Type B pancreatic cell (in vitro differentiated cells): ENCODE measurements at regions not wholly inside any gene's neighbourhood (a gene's known extent, or its start where the extent isn't known, plus 50 kb on each side); places are given as distances from the start of the nearest gene placed in this dataset.

Source experiments
- DNase-seq: peaks from one replicate; pipeline ENCODE4 v3.0.0; 2021; ENCODE audit warnings: mixed read lengths; ENCODE audit not compliant: unreplicated experiment; ENCODE audit errors: extremely low spot score
- H3K27ac Mint-ChIP-seq: 2 replicates; pipeline ENCODE4 v1.8.0; 2021; ENCODE audit warnings: mild to moderate bottlenecking, mixed read lengths
- H3K27me3 Mint-ChIP-seq: 2 replicates; pipeline ENCODE4 v1.8.0; 2021; ENCODE audit warnings: mixed read lengths
- H3K36me3 Mint-ChIP-seq: 2 replicates; pipeline ENCODE4 v1.8.0; 2021; ENCODE audit warnings: mixed read lengths
- H3K4me1 Mint-ChIP-seq: one replicate; pipeline ENCODE4 v1.8.0; 2021; ENCODE audit warnings: mixed read lengths; ENCODE audit not compliant: unreplicated experiment
- H3K4me3 Mint-ChIP-seq: 2 replicates; pipeline ENCODE4 v1.8.0; 2021; ENCODE audit warnings: mild to moderate bottlenecking, mixed read lengths
- H3K9me3 Mint-ChIP-seq: 2 replicates; pipeline ENCODE4 v1.8.0; 2021; ENCODE audit warnings: mixed read lengths
- TF ChIP-seq, protein P1 (sequence below): fragments of 200-600 bp; sonication (generic); conservative IDR thresholded peaks from 2 replicates; pipeline ENCODE4 v1.5.0; 2021; ENCODE audit warnings: antibody characterized with exemption, mild to moderate bottlenecking

DNA sequence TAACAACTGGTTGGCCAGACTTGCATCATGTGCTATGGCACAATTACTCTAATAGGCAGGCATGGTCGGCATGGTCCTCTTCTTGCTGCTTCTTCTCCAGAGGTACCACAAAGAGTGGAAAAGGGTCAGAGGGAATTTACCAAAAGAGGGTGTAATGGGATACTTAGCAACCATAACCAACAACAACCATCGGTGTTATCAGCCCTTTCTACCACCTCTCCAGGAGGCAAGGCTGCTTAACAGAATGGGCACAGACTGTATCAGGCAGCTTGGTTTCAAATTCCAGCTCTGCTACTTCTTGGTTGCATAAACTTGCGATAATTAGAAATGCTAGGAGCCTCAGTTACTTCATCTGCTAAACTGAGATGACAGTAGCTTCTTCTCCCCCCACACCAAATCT lies 284.6 kb upstream of the CRBN start:
- peaks cover 3% of the 10 kb centered on the region for H3K27me3 Mint-ChIP-seq
- TF ChIP-seq, protein P1, sequence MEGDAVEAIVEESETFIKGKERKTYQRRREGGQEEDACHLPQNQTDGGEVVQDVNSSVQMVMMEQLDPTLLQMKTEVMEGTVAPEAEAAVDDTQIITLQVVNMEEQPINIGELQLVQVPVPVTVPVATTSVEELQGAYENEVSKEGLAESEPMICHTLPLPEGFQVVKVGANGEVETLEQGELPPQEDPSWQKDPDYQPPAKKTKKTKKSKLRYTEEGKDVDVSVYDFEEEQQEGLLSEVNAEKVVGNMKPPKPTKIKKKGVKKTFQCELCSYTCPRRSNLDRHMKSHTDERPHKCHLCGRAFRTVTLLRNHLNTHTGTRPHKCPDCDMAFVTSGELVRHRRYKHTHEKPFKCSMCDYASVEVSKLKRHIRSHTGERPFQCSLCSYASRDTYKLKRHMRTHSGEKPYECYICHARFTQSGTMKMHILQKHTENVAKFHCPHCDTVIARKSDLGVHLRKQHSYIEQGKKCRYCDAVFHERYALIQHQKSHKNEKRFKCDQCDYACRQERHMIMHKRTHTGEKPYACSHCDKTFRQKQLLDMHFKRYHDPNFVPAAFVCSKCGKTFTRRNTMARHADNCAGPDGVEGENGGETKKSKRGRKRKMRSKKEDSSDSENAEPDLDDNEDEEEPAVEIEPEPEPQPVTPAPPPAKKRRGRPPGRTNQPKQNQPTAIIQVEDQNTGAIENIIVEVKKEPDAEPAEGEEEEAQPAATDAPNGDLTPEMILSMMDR, result no peak
- no peaks in the 10 kb centered on the region for H3K36me3 Mint-ChIP-seq
- no peak overlapping the region for H3K27ac Mint-ChIP-seq
- H3K4me1 Mint-ChIP-seq, result no peaks in the 10 kb centered on the region
- no peak overlapping the region for H3K4me3 Mint-ChIP-seq
- no peaks in the 10 kb centered on the region for H3K9me3 Mint-ChIP-seq
- DNase-seq, result no peak

DNA sequence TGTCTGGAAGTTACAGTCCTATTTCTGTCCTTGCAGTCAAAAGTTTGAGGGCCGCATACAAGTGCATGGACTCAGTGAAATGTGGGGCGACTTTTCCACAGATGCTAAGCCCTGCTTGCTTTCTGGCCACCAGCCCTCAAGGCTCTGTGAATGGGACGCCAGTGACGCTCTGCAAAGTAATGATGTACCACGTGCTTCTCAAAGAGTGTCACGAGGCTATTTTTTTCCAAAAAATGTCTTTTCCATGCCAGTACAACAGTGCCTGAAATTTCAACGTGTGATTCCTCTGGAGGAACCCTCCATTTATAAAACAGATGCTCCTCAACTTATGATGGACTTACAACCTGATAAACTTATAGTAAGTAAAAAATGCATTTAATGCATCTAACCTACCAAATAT lies 281.8 kb upstream of the CRBN start:
- no peaks in the 10 kb centered on the region for H3K9me3 Mint-ChIP-seq
- no peaks in the 10 kb centered on the region for H3K4me1 Mint-ChIP-seq
- no peaks in the 10 kb centered on the region for H3K36me3 Mint-ChIP-seq
- no peak for DNase-seq
- TF ChIP-seq, protein P1, result no peak
- peaks cover 3% of the 10 kb centered on the region for H3K27me3 Mint-ChIP-seq
- no peak overlapping the region for H3K27ac Mint-ChIP-seq
- H3K4me3 Mint-ChIP-seq, result no peak overlapping the region

DNA sequence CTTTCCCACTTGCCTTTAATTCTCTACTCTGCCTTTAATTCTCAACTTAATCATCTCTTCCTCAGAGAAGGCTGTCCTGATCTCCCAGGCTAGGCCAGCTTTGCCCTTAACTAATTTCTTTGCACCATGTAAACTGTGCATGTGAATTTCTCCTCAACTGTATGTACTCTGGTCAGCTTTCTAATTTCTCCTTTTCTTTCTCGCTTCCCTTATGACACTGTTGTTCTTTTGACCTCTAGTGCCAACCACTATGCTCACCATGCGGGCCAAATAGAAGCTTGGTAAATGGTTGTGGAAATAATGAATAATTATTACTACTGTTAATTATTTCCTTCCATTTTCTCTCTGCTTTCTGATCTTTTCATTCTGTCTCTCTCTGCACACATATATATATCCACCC lies 269.0 kb upstream of the CRBN start:
- H3K27ac Mint-ChIP-seq, result no peak overlapping the region
- no peaks in the 10 kb centered on the region for H3K36me3 Mint-ChIP-seq
- TF ChIP-seq, protein P1, result no peak
- H3K27me3 Mint-ChIP-seq, result no peaks in the 10 kb centered on the region
- H3K4me1 Mint-ChIP-seq, result no peaks in the 10 kb centered on the region
- H3K4me3 Mint-ChIP-seq, result no peak overlapping the region
- DNase-seq, result no peak
- peaks cover 4% of the 10 kb centered on the region for H3K9me3 Mint-ChIP-seq

DNA sequence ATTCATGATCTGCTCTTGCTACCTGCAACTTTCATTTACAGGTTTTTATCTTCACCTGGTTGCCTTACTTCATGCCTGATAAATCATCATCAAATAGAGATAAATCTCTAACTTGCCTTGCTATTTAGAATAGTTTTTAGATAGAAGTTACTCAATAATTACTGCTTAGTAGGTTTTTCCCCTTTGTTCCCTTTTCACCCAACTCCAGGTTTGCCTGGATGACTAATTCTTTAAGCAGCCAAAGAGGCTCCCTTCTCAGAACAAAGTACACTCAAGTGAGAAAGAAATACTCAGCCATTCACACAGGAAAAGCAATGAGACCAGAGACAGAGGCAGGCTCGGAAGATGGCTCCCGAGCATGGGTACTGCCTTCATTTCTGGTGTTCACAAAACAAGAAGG lies 268.1 kb upstream of the CRBN start:
- no peak for DNase-seq
- H3K27ac Mint-ChIP-seq, result no peak overlapping the region
- no peaks in the 10 kb centered on the region for H3K4me1 Mint-ChIP-seq
- H3K36me3 Mint-ChIP-seq, result no peaks in the 10 kb centered on the region
- H3K9me3 Mint-ChIP-seq, result peaks cover 4% of the 10 kb centered on the region
- no peak overlapping the region for H3K4me3 Mint-ChIP-seq
- H3K27me3 Mint-ChIP-seq, result no peaks in the 10 kb centered on the region
- TF ChIP-seq, protein P1, result no peak

DNA sequence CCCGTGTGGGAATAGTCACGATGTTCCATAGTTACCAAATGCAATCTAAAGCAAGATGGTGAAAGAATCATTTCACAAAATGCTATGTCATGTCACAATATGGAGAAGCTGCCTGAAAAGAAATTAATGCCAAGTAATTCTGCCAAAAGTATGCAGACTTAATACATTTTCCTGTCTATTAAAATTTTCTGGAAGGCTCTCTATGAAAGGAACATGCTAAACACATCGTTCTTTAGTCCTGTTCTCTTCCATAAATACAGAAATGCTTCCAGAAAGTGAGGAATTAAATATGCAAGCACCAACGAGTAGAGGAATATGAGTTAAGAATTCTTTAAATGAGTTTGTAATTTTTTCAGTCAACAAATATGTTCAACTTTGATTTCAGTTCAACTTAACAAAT lies 266.8 kb upstream of the CRBN start:
- TF ChIP-seq, protein P1, result no peak
- Mint-ChIP-seq H3K9me3 (peaks cover 4% of the 10 kb centered on the region), H3K4me3 (no peak overlapping the region), H3K27me3 (no peaks in the 10 kb centered on the region), H3K4me1 (no peaks in the 10 kb centered on the region), H3K27ac (no peak overlapping the region), H3K36me3 (no peaks in the 10 kb centered on the region)
- DNase-seq, result no peak

DNA sequence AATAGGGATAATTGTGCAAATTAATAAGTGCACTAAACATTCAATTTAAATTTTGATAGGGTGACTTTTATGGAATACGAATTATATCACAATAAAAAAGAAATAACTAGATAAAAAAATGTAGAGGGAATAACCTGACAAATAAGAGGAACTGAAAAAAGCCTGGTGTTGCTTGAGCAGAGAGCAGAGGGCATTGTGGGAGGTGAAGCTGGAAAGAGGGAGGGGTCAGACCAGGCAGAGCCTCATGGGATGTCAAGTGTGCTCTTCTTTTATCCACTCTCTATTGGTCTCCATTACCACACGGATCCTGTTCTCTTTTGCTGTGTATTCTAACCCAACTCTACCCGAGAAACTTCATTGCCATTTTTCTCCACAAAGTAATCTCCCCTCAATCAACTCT lies 264.0 kb upstream of the CRBN start:
- peaks cover 4% of the 10 kb centered on the region for H3K9me3 Mint-ChIP-seq
- no peak overlapping the region for H3K27ac Mint-ChIP-seq
- TF ChIP-seq, protein P1, result no peak
- H3K27me3 Mint-ChIP-seq, result peaks cover 3% of the 10 kb centered on the region
- DNase-seq, result no peak
- no peak overlapping the region for H3K4me3 Mint-ChIP-seq
- H3K4me1 Mint-ChIP-seq, result no peaks in the 10 kb centered on the region
- no peaks in the 10 kb centered on the region for H3K36me3 Mint-ChIP-seq
